Small intestine (tissue), 7 donors: ENCODE measurements at regions not wholly inside any gene's neighbourhood (a gene's known extent, or its start where the extent isn't known, plus 50 kb on each side); places are given as distances from the start of the nearest gene placed in this dataset.

Experiments
- DNase-seq, 2 donors: peaks; one replicate each; pipeline versions ENCODE4 v3.0.0 to v3.0.0-alpha.2; 2013
- FAIRE-seq: peaks from 2 replicates; lab custom pipeline; 2012; peaks lifted over from hg19 to GRCh38; lab: Jason Lieb, UNC
- H3K27ac ChIP-seq, 3 donors: one replicate each; pipeline ENCODE4 v1.5.1; 2013; ENCODE audit warnings: low read length in 2 of 3, mild to moderate bottlenecking in 2 of 3, control low read depth in 1 of 3, inconsistent platforms in 1 of 3, low read depth in 1 of 3, moderate library complexity in 1 of 3
- H3K27me3 ChIP-seq, 3 donors: one replicate each; pipeline ENCODE4 v1.6.1; 2013; ENCODE audit warnings: low read length in 3 of 3, inconsistent platforms in 1 of 3; ENCODE audit not compliant: control insufficient read depth in 3 of 3, insufficient read depth in 3 of 3
- H3K36me3 ChIP-seq, 3 donors: one replicate each; pipeline ENCODE4 v1.6.1; 2013; ENCODE audit warnings: low read length in 3 of 3, inconsistent platforms in 1 of 3, low read depth in 1 of 3, mild to moderate bottlenecking in 1 of 3, moderate library complexity in 1 of 3; ENCODE audit not compliant: control insufficient read depth in 3 of 3, insufficient read depth in 2 of 3
- H3K4me1 ChIP-seq, 3 donors: one replicate each; pipeline ENCODE4 v1.6.1; 2013; ENCODE audit warnings: low read length in 2 of 3, inconsistent platforms in 1 of 3, low read depth in 1 of 3, mild to moderate bottlenecking in 1 of 3, moderate library complexity in 1 of 3; ENCODE audit not compliant: control insufficient read depth in 3 of 3, insufficient read depth in 2 of 3
- H3K4me3 ChIP-seq, 3 donors: one replicate each; pipeline ENCODE4 v1.5.1; 2013; ENCODE audit warnings: low read length in 3 of 3, control low read depth in 1 of 3, inconsistent platforms in 1 of 3, low read depth in 1 of 3, mild to moderate bottlenecking in 1 of 3, moderate library complexity in 1 of 3
- H3K9me3 ChIP-seq, 2 donors: one replicate each; pipeline ENCODE4 v1.6.1; 2013; ENCODE audit warnings: low read depth in 1 of 2, low read length in 1 of 2; ENCODE audit not compliant: control insufficient read depth in 2 of 2, insufficient read depth in 1 of 2
- WGBS, 3 donors: extraction: QIAGEN DNeasy Blood & Tissue Kit; methylation state at CpG; one replicate each; pipeline ENCODE4 v1.1.7; 2013; 5-methylcytosine and 5-hydroxymethylcytosine counted together
- donor health status: healthy with polysubstance abuse.
- donor health status: control.
- donor health status: control.
- donor health status: Bipolar disorder and iron deficiency.
- donor health status: healthy.

DNA sequence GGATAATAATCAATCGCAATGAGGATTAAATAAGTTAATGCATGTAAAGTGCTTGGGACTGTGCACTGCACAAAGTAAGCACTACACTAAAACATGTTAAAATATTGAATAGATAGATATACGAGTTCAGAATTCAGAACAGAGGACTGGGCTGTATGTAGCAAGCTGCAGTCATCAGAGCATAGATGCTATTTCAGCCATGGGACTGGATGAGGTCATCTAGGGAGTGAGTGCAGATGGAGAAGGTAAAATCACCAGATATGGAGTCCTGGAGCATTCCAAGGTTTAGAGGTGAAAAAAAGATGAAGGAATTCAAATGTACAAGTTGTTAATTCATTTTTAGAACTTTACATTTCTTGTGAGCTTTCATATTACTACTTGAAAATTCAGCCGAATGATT, 347.5 kb upstream of the DDI1 start:
- Histone ChIP-seq H3K27me3 (no peaks in the 10 kb centered on the region), H3K4me3 (no peak overlapping the region), H3K4me1 (no peaks in the 10 kb centered on the region), H3K9me3 (no peaks in the 10 kb centered on the region), H3K36me3 (no peaks in the 10 kb centered on the region), H3K27ac (no peak overlapping the region)
- FAIRE-seq (no peak), DNase-seq (no peak)
- 79 to 91% (median 89%) methylated on average over 3 of the region's 3 CpGs for WGBS, 3 donors

DNA sequence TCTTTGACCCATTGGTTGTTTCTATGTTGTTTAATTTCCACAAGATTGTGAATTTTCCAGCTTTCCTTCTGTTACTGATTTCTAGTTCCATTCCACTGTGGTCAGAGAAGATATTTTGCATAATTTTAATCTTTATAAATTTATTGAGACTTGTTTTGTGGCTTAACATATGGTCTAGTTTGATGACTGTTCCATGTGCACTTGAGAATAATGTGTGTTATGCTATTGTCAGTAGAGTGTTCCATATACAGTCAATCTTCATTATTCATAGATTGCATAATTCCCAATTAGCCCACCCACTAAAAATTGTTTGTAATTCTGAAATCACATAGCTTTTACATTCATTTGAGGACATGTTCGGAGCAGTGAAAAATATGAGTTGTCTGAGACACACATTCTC, 346.1 kb upstream of the DDI1 start:
- Histone ChIP-seq H3K9me3 (no peaks in the 10 kb centered on the region), H3K4me3 (no peak overlapping the region), H3K36me3 (no peaks in the 10 kb centered on the region), H3K27me3 (no peaks in the 10 kb centered on the region), H3K4me1 (no peaks in the 10 kb centered on the region), H3K27ac (no peak overlapping the region)
- no peak for FAIRE-seq
- 44 to 92% (median 83%) methylated on average over 1 of the region's 1 CpG for WGBS, 3 donors
- DNase-seq = no peak

DNA sequence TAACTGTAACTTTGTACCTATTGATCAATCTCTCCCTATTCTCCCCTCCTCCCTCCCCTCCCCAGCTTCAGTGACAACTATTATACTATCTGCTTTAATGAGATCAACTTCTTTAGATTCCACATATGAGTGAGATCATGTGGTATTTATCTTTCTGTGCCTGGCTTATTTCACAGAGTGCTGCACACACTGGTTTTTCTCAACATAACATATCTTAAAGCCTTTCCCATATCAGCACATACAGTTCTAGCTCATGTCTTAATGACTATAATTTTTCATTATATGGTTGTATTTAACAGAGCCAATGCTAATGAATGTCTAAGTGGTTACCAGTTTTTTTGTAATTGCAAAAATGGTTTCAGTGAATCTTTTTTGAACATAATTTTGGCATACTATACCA, 340.3 kb upstream of the DDI1 start:
- Histone ChIP-seq H3K4me1 (no peaks in the 10 kb centered on the region), H3K4me3 (no peak overlapping the region), H3K36me3 (no peaks in the 10 kb centered on the region), H3K27ac (no peak overlapping the region), H3K9me3 (no peaks in the 10 kb centered on the region), H3K27me3 (no peaks in the 10 kb centered on the region)
- DNase-seq = no peak
- FAIRE-seq = no peak

DNA sequence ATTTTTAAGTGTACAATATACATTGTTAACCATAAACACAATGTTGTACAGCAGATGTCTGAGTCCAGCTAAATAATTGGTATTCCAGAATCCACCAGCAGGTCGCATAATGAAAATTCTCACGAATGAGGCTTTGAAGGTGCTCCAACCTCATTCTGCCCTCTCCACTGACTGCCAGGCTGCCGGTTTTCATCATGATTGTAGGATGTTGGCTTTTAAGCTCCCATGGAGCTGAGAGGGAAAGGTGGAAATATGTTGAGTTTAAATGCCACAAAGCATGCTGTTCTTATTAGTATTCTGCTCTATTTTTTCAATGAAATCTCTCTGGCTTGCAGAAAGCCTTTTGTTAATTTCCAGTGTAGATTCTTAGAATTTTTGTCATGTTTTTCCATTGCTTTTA, 337.2 kb upstream of the DDI1 start:
- Histone ChIP-seq H3K27ac (no peak overlapping the region), H3K27me3 (no peaks in the 10 kb centered on the region), H3K9me3 (no peaks in the 10 kb centered on the region), H3K36me3 (no peaks in the 10 kb centered on the region), H3K4me1 (no peaks in the 10 kb centered on the region), H3K4me3 (no peak overlapping the region)
- DNase-seq (no peak), FAIRE-seq (no peak)
- 62 to 79% (median 70%) methylated on average over 3 of the region's 3 CpGs for WGBS, 3 donors

DNA sequence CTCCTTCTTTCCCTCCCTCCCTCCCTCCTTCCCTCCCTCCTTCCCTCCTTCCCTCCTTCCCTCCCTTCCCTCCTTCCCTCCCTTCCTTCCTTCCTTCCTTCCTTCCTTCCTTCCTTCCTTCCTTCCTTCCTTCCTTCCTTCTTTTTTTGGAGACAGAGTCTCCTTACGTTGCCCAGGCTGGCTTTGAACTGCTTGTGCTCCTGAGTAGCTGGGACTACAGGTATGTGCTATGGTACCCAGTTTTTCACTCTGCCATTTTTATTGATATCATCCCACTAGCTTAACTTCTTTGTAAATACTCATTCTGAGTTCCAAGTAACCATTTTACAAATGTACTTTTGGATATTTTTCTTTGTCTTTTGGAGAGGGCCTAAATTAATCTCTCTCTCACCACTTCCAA, 336.8 kb upstream of the DDI1 start:
- FAIRE-seq = no peak
- Histone ChIP-seq H3K27ac (no peak overlapping the region), H3K4me1 (no peaks in the 10 kb centered on the region), H3K4me3 (no peak overlapping the region), H3K27me3 (no peaks in the 10 kb centered on the region), H3K36me3 (no peaks in the 10 kb centered on the region), H3K9me3 (no peaks in the 10 kb centered on the region)
- no peak for DNase-seq
- WGBS, 3 donors = 71 to 77% (median 77%) methylated on average over 1 of the region's 1 CpG

DNA sequence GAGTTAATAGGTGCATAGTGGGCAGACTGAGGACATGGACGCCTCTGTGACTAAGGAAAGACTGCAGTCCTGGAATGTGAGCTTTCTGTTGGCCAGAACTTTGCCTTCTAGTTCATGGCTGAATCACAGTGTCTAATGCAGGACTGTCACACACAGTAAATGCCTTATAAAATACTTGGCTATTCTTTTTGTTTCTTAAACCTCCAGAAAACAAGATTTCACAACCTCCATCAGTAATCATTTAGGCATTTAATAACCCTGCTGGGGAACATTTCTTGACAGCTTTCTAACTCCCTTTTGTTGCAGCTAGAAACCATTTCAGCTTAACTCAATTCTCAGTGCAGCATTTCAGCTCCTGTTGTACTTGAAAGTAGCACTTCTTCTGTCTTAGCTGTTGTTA, 335.8 kb upstream of the DDI1 start:
- H3K36me3 ChIP-seq = no peaks in the 10 kb centered on the region
- 23 to 55% (median 33%) methylated on average over 1 of the region's 1 CpG for WGBS, 3 donors
- FAIRE-seq (no peak), DNase-seq (no peak)
- H3K27ac ChIP-seq = no peak overlapping the region
- H3K4me3 ChIP-seq = no peak overlapping the region
- no peaks in the 10 kb centered on the region for H3K9me3 ChIP-seq
- no peaks in the 10 kb centered on the region for H3K4me1 ChIP-seq
- no peaks in the 10 kb centered on the region for H3K27me3 ChIP-seq

DNA sequence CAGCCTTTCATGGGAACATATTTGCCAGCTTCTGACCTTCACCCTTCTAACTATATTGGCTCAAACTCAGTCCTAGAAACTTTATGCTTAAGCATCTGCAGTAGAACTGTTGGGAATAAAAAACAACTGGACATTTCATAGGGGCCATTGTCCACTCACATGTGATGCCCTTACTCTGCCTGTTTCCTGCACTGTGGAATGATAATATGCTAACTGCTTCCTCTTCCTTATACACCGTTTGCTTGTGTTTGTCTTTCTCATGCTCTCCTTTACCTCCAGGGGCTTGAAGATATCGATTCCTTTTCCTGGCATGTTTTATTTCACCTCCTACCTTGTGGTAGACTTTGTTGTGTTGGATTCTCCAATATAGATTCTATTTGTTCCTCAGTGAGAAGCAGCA, 333.0 kb upstream of the DDI1 start:
- FAIRE-seq (no peak), DNase-seq (no peak)
- WGBS, 3 donors = 35 to 52% (median 52%) methylated on average over 2 of the region's 2 CpGs
- Histone ChIP-seq H3K36me3 (no peaks in the 10 kb centered on the region), H3K27ac (no peak overlapping the region), H3K4me3 (no peak overlapping the region), H3K27me3 (no peaks in the 10 kb centered on the region), H3K4me1 (no peaks in the 10 kb centered on the region), H3K9me3 (no peaks in the 10 kb centered on the region)

DNA sequence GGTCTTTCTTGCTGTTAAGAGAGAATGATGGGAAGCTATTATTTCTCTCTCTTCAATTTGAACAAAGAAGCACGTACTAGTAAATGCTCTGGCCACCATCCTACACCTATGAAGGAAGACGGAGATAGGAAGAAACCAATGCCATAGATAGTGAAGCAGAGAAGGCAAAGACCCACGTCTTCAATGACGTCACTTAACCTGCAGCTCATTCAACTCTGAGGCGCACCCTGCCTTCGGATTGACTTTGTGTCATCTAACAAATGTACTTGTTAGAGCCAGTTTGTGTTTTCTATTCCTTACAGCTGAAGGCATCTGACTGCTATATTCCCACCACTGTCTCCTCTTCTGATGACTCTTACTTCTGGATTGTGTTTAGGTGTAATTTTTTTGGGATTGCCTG, 332.5 kb upstream of the DDI1 start:
- WGBS, 3 donors = 76 to 89% (median 84%) methylated on average over 6 of the region's 6 CpGs
- DNase-seq (no peak), FAIRE-seq (no peak)
- H3K27ac ChIP-seq = no peak overlapping the region
- H3K4me3 ChIP-seq = no peak overlapping the region
- no peaks in the 10 kb centered on the region for H3K4me1 ChIP-seq
- H3K27me3 ChIP-seq = no peaks in the 10 kb centered on the region
- H3K9me3 ChIP-seq = no peaks in the 10 kb centered on the region
- H3K36me3 ChIP-seq = no peaks in the 10 kb centered on the region

DNA sequence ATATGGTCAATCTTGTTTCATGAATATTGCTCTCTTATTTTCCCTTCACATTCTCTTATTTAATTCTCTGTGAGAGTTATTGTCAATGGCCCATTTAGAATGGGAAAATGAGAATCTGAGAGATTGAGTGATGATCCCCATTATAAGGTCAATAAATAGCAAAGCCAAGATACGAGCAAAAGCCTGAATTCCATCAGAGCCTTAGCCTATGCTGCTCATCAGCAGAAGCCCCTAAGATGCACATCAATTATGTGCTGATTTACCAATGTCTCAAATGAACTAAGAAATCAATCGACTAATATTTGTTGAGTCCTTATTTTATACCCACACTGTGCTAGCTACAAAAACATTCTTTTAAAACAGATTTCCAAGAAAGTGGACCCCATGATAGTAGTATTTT, 330.8 kb upstream of the DDI1 start:
- Histone ChIP-seq H3K27me3 (no peaks in the 10 kb centered on the region), H3K4me1 (no peaks in the 10 kb centered on the region), H3K36me3 (no peaks in the 10 kb centered on the region), H3K9me3 (no peaks in the 10 kb centered on the region), H3K27ac (no peak overlapping the region), H3K4me3 (no peak overlapping the region)
- FAIRE-seq = no peak
- WGBS, 3 donors = 81 to 88% (median 83%) methylated on average over 2 of the region's 2 CpGs
- DNase-seq = no peak
